ENCODE measurements at regions not wholly inside any gene's neighbourhood (a gene's known extent, or its start where the extent isn't known, plus 50 kb on each side); places are given as distances from the start of the nearest gene placed in this dataset.

Small RNAs in the stretch of these regions (small RNA-seq; reads per million reads assigned to genes)
- 0 reads per million in 2 experiments for gene RPS21P8

All from NCI-H460 (cell line).